HG03159 (cell line): ENCODE measurements at regions not wholly inside any gene's neighbourhood (a gene's known extent, or its start where the extent isn't known, plus 50 kb on each side); places are given as distances from the start of the nearest gene placed in this dataset.

Experiments used
- ATAC-seq: cut with Tn5 transposase; IDR thresholded peaks from one replicate; pipeline ENCODE4 v1.9.1; 2021; ENCODE audit warnings: mild to moderate bottlenecking, moderate library complexity; ENCODE audit not compliant: unreplicated experiment

DNA sequence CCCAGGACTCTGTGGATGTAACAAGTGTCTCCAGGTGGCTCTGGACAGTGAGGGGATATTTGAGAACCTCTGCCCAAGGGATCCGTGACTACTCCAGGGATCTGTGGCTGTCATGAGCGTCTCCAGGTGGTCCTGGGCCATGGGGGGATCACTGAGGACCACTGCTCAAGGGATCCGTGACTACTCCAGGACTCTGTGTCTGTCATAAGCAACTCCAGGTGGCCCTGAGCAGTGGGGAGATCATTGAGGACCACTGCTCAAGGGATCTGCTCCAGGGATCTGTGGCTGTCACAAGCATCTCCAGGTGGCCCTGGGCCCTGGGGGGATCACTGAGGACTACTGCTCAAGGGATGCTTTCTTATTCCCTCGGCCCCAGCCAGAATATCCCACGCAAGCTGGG, 133.2 kb upstream of the ADARB2 start:
- no peak for ATAC-seq

DNA sequence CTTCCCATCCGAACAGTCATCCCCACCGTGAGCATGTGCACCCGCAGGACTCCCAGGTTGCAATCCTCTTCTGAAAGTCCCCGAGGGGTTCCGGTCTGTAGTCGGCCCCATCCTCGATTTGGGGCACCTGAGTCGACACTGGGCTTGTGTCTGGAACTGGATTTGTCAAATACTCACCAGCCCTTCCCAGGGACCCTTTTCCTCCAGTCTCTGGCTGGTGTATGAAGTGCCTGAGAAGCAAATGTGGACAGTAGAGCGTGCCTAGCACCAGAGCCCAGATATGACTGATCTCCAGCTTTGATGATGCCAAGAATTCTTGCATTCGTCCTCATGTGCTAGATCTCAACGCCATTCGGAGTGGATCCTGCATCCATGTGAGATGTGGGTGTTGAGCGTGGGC, 132.5 kb upstream of the ADARB2 start:
- no peak for ATAC-seq

DNA sequence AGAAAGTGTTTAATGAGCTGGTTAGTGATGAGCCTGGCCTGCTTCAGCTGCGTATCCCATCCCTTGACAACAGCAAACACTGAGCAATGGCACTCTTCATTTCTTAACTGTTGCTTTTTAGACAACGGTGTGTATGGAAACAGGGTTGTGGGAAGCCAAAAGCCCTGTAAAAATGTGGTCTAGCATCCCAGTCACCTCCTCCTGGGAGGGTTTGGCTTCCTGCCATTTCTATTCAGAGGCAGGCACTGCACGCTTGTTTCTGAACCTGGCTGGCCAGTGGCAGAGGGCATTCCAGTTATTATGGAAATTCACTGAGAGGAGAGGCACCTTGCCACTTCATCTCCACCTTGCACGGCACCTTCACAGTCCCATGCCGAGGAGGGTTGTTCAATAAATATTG, 123.0 kb upstream of the ADARB2 start:
- ATAC-seq, result no peak

DNA sequence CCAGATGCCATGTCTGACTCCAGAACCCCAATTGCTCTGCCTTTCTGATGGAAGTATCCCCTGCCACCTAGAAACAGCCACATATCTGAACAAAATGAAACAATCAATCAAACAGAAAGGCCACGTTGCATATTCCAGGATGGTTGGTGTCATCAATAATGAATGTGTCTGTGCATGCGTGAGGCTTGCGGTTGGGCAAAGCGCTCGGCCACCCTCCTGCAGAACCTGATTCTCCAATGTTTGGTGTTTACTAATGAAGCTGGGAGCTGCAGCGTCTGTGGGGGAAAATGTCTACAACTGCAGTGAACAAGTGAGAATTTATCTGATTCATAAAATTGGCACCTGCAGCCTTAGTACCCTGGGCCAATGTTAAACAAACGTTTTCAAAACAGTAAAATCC, 121.2 kb upstream of the ADARB2 start:
- no peak for ATAC-seq

DNA sequence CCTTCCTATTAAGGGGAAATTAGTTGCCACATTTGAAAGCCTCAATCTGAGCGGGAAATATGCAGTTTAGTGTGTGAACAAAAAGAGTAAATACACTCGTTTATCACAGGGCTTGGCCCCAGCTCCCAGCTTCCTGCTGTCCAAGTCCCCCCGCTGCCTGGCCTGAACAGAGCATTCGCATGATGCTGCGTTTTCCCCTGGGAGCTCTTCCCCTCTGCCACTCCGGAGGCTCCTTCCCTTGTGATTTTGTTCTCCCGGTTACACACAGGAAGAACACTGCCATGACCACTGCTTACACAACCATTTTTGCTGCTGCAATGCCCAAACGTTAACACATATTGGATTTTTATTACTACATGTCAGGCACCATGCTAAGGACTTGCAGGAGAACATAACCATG, 120.7 kb upstream of the ADARB2 start:
- no peak for ATAC-seq

DNA sequence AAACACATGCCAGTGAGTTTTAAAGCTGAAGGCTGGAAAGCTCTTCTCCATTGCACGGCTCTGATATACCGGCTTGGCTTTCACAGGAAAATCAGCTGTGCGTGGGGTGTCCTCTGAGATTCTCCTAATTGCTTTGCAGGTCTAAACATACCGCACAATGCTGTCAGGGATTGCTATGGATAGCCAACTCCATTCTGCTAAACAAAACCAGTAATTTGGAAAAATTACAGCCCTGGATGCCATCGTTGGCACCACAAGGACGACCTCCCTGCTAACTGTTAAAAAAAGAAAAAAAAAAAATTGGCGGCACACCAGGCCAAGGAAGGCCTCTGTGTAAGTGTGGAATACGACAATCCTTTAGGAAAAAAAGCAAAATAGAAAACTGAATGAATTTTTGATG, 118.6 kb upstream of the ADARB2 start:
- no peak for ATAC-seq

DNA sequence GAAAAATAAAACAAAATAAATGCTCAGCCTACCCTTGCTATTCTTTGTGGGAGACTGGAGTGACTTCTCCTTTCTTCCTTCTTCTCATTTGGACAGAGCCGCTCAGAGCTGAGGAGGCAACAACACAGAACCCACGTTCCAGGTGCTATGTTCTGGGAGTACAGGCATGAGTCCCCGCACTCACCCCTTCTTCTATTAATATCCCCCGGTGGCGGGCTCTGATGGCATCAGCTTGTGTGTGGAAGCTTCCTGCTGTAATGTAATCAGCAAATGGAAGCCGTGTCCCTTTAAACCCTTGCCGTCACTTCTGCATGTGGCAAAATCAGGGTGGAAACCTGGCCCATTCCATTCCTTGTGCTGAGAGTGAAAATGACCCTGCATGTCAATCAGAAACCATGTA, 116.9 kb upstream of the ADARB2 start:
- no peak for ATAC-seq

DNA sequence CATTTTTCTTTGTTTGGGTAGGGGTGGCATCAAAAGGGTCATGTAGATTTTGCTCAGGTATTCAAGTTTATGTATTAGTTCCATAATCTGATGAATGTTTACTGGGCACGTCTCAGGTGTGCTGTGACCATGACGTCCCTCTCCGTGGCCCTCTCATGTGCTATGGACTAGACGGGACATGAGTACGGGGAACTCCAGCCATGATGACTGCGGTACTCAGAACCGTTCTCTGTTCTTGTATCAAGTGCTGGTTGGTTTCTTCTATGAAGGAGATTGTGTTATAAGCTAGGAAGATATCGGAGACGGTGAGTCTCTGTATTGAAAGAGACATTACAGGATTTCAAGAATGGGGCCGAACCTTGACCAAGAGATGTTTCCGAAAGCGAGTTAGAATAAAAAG, 116.5 kb upstream of the ADARB2 start:
- ATAC-seq, result no peak

DNA sequence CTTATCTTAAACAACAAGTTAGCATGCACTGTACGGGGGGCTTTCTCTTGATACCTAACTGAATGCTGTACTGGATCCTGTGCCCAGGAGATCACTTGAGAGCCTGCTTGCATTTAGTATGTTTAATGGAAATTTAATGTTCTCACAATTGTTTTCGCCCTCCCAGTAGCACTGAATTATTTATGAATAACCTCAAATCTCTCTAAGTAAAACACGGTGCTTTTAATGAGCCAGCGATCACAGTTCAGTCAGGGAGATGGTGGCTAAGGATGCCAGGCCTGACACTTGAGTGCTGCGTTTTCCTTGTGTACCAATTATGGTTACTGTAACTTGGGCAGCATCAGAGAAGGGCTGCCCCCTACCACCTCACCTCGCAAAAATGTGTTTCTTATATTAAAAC, 115.5 kb upstream of the ADARB2 start:
- no peak for ATAC-seq

DNA sequence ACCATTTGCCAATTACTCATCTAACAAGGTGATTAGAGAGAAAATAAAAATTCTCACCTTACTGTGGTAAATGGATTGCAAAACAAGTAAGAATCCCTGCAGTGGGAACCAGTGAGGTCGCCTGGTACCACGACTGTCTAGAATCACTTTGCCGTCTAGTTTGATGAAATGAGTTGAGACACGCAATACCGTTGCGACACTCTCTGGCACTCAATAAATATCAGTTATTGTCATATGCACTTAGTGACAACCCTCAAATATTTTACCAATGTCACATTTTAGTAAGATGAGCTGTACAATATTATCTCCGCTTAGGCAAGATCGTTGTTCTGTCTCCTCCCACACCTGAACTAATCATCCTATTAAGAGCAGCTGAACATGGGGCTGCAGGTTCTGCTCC, 114.4 kb upstream of the ADARB2 start:
- ATAC-seq, result no peak

DNA sequence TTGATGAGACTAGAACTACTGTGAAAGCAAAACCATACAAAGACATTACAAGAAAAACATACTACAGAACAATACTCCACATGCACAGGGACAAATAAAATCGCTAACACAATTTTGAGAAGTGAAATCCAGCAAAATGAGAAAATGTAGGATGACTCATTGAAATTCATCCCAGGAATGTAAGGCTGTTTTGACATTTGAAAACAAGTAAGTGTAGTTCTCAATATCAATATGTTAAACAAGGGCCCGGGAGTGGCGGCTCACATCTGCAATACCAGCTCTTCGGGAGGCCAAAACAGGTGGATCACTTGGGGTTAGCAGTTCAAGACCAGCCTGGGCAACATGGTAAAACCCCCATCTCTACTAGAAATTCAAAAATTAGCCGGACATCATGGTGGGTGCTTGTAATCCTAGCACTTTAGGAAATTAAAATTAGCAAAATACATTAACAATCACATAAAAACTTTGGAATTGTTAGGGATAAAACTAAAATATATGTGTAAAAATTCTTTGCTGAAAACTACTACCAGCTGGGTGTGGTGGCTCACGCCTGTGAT, 113.7 kb upstream of the ADARB2 start:
- ATAC-seq, result no peak

DNA sequence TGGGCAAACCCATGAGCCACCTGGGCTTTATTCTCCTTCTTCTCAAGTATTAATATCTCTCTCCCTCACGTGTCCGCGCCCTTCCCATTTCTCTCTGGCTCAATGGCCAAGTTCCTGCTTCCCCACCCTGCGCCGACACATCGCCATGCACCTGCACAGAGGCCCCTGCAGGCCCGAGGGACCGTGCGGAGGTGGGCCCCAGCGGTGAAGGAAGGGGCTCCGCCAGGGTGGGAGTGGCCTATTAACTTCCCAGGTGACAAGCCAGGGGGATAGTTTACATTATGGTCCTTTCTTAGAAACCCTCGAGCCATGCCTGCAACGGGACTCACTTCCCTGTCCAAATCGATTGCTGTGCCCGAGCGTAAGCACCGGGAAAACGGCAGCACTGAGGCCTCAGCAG, 110.0 kb upstream of the ADARB2 start:
- no peak for ATAC-seq

DNA sequence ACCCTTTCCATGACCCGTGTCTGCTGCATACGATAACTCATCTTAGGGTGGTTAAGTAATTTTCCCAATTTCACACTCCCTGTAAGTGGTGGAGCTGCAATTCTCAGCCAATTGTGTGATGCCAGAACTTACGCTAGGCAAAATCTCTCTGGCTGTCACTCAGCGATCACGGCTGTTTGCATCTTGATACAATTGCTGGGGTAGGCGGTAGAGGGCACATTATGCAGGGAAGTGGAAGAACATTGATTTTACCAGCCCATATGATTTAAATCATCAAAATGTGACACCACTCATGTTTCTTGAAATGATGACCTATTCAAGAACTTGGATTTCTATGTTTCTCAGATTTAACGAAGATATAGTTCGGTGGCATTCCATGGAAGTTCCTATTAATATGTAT, 108.7 kb upstream of the ADARB2 start:
- ATAC-seq, result no peak

DNA sequence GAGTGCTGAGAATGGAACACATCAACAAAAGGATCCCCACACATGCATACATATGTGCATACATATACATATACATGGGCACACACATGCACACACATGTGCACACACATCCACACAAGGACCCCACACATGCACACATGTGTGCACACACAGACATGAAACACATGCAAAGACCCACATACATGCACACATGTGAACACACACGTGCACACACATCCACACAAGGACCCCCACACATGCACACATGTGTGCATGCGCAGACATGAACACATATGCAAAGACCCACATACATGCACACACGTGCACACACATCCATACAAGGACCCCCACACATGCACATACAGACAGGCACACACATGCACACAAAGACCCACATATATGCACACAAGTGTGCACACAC, 104.4 kb upstream of the ADARB2 start:
- ATAC-seq, result no peak

DNA sequence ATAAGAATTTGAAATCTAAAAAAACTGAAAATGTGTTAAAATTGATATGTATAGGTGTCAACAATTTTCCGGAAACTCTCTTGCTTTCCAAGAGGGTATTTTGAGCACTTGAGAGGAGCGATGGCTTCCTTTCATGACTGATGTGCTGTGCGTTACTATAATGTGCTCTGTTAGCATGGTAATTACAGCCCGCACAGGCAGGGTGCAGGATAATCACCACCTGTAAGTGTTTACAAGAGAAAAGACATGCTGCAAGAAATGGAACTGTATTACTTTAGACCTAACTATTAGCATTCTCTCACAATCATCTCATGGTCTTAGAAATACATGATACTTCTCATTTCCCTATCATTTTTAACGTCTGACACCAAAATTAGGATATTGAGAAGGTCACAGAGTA, 92.4 kb upstream of the ADARB2 start:
- ATAC-seq, result no peak

DNA sequence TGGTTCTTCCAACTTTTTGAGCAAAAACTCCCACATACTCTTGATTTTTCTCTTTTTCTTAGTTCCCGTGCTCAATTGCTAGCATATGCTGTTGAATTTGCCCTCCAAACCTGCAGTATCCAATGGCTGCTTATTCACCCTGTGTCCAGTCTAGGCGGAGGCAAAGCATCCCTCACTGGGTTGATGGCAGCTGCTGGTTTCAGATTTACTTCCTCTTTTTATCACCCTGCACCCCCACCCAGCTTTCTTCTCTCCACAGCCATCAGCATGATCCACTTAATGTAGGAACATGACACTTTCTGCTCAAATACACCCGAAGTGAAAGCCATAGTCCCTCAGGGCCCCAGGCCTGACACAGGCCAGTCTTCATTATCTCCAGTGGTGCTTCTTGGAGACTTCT, 87.6 kb upstream of the ADARB2 start:
- ATAC-seq, result peak; percentile 88

DNA sequence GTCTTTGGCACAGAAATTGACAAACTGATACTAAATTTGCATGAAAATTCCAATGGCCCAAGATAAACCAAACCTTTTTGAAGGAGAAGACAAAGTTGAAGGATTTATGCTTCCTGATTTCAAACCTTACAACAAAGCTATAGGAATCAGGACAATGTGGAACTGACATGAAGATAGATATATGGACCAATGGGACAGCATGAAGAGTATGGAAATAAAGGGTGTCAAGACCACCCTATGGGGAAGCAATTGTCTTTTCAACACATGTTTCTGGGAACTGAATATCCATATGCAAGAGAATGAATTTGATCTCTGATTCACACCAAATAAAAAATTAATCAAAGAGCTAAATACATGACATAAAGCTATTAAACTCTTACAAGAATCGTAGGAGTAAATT, 77.2 kb upstream of the ADARB2 start:
- ATAC-seq, result no peak

DNA sequence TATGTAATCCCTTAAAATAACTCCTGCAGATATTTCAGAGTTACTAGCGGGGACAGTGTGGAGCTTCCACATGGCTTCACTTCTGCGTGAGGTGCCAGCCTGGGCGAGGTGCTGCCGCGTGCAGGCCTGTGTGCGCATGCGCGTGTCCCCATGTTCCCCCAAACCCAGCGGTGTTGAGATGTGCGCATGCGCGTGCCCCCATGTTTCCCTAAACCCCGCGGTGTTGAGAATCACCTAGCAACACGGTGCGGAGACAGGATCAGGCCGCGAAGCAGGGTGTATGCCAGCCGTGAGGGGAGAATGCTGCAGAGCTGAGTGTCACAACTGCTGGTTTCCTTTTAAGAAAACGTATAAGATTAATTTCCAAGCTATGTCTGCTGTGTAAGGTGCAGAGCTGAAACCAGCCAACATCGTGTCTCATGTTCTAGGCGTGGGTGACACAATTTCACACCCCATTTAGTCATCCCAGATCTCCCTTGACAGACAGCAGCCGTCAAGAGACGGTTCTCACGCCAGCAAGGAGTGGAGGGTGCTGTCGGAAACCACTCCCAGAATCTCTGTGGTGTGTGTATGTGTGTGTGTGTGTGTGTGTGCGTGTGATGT, 71.9 kb upstream of the ADARB2 start:
- ATAC-seq, result no peak

DNA sequence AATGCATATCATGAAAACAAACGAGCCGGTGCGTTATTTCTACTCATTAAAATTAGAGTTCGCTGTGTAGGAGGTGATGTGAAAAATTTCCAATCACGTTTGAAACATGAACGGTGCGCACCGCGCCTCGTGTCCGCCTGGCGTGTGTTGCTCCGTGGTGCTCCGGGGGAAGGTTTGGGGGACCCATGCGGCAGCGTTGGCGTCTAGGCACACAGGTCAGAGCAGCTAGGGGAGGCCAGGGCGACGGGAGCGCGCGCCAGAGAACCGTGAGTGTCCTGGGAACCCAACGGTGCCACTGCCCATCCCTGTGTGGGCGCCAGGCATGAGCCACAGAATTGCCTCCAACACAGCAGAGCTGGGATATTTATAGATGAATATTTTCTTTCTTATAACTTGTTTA, 70.6 kb upstream of the ADARB2 start:
- no peak for ATAC-seq

DNA sequence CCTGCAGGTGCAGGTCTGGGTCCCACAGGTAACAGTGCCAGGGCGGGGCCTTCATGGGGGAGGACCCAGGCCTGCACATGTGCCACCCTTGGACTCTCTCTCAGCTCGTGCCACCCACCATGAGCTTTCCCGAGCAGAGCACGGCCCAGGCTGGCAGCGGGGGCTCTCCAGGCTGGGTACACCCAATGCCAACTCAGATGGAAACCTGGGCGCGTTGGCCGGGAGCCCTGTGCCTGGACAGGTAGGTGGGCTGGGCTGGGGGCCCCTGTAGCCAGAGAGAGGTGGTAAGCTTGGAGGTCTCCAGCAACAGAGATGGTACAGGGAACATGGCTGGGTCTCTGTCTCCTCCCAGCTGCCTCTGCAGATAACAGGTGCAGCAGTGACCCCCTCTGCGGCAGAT, 69.9 kb upstream of the ADARB2 start:
- no peak for ATAC-seq

DNA sequence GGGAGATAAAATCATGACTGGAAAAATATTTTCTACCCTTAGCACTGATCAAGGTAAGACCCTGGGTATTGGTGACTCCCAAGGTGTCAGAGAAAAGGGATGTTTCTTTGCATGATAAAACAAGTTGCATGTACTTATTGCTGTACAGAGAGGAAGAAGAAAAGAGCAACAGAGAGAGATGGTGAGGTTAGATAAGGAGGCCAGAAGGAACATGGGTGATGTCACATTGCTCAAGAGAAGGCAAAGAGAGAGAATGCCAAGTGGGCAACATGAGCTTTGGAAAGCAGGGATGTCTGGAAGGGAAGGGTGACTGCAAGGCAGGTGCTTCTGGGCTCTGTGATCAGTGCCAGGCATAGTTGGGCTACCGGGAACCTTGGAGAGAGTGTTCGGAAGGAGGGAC, 65.1 kb upstream of the ADARB2 start:
- no peak for ATAC-seq

DNA sequence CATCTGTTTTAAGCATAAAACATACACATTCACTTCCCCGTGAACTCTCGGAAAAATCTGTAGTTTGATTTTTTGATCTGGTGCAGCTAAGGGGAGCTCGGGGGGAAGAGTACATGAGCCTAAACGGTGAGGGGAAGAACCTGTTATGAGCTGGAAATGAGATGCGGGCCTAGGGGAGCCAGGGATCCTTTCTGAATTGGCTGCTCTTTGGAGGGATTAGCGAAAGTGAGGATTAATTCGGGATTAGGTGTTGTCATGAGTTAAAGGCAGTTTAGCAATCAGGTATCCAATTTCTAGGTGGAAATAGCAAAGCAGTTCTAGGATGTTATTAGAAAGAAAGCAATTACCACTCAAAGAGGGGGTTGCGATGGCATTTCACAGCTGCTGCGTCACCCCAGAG, 51.1 kb upstream of the ADARB2 start:
- no peak for ATAC-seq
